HG03103 (cell line): ENCODE measurements at regions not wholly inside any gene's neighbourhood (a gene's known extent, or its start where the extent isn't known, plus 50 kb on each side); places are given as distances from the start of the nearest gene placed in this dataset.

ENCODE experiments used
- ATAC-seq: cut with Tn5 transposase; IDR thresholded peaks from one replicate; pipeline ENCODE4 v1.9.1; 2021; ENCODE audit warnings: low read depth; ENCODE audit not compliant: unreplicated experiment

- ATAC-seq, result no peak
Observed at GRCh38 chr2:217065012-217065290, 205.1 kb upstream of the TNP1 start.

- no peak for ATAC-seq
Observed at GRCh38 chr2:217064234-217065011, 204.6 kb upstream of the TNP1 start.

GRCh38 chr2:217063238-217063755 is 203.4 kb upstream of the TNP1 start:
- no peak for ATAC-seq

GRCh38 chr2:217062768-217063167 is 202.9 kb upstream of the TNP1 start:
- ATAC-seq, result no peak

- ATAC-seq, result no peak
Observed at GRCh38 chr2:217061916-217062505, 202.1 kb upstream of the TNP1 start.

GRCh38 chr2:217060951-217061547 is 201.2 kb upstream of the TNP1 start:
- ATAC-seq, result no peak

- no peak for ATAC-seq
Observed at GRCh38 chr2:217060516-217060915, 200.7 kb upstream of the TNP1 start.

- no peak for ATAC-seq
Observed at GRCh38 chr2:217058791-217059755, 199.2 kb upstream of the TNP1 start.

- no peak for ATAC-seq
Observed at GRCh38 chr2:217057773-217058172, 197.9 kb upstream of the TNP1 start.

- ATAC-seq, result no peak
Observed at GRCh38 chr2:217055624-217056023, 195.8 kb upstream of the TNP1 start.

- ATAC-seq, result no peak
Observed at GRCh38 chr2:217054791-217055190, 194.9 kb upstream of the TNP1 start.

- ATAC-seq, result no peak
Observed at GRCh38 chr2:217052856-217053577, 193.2 kb upstream of the TNP1 start.

GRCh38 chr2:217051416-217051815 is 191.6 kb upstream of the TNP1 start:
- no peak for ATAC-seq

GRCh38 chr2:217049956-217050355 is 190.1 kb upstream of the TNP1 start:
- ATAC-seq, result no peak

- ATAC-seq, result no peak
Observed at GRCh38 chr2:217049422-217049821, 189.6 kb upstream of the TNP1 start.

GRCh38 chr2:217048730-217049129 is 188.9 kb upstream of the TNP1 start:
- ATAC-seq, result no peak

GRCh38 chr2:217047631-217048030 is 187.8 kb upstream of the TNP1 start:
- no peak for ATAC-seq

GRCh38 chr2:217047209-217047608 is 187.3 kb upstream of the TNP1 start:
- no peak for ATAC-seq

- no peak for ATAC-seq
Observed at GRCh38 chr2:217045700-217046475, 186.0 kb upstream of the TNP1 start.
